K562 (cell line): ENCODE measurements at regions not wholly inside any gene's neighbourhood (a gene's known extent, or its start where the extent isn't known, plus 50 kb on each side); places are given as distances from the start of the nearest gene placed in this dataset.

ENCODE experiments used
- LEF1 ChIP-seq: fragments of 450-650 bp; IDR thresholded peaks from 2 replicates; pipeline ENCODE4 v1.6.1; 2016; ENCODE audit warnings: mild to moderate bottlenecking
- SRSF9 ChIP-seq: fragments of 200-400 bp; formaldehyde crosslinking; IDR thresholded peaks from 2 replicates; pipeline ENCODE4 v1.6.1; 2017; ENCODE audit warnings: low read depth, low read length, borderline replicate concordance
- ZBTB40 ChIP-seq, 2 experiments: fragments of 450-650 bp in 1 of 2; sonication (generic) in 1 of 2; formaldehyde crosslinking in 1 of 2; IDR thresholded peaks; 2 replicates each; pipeline versions ENCODE4 v1.7.1 to v1.9.0; 2016 to 2022; ENCODE audit warnings: inconsistent platforms in 1 of 2, mild to moderate bottlenecking in 1 of 2, missing genetic modification reagents in 1 of 2

GRCh38 chr18:41207706-41208105 lies 747.3 kb upstream of the PIK3C3 start:
- TF ChIP-seq LEF1 (no peak), SRSF9 (no peak), ZBTB40 (IDR thresholded peaks at IDR 0.05) (no peak), ZBTB40 (CRISPR knock-in tag; IDR thresholded peaks at IDR 0.05) (no peak)
